ENCODE measurements at regions not wholly inside any gene's neighbourhood (a gene's known extent, or its start where the extent isn't known, plus 50 kb on each side); places are given as distances from the start of the nearest gene placed in this dataset.

DNA sequence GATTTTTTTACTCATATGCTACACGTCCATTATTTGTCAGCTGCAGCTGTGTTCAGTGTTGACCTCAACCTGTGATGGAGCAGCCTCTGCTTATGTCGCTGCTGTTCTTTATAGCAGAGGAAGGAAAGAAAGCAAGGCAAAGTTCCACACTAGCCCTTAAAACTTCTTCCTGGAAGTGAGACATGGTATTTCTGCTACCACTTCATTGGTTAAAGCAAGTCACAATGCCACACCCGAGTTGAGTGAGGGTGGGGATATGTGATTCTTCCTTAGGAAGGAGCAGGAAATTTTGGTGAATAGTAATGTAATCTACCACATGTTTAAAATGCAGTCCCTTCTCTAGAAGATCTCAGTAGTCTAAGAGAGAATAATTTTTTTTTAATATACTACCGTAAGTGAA, 224.8 kb upstream of the DMRT1 start:
- no peak for DNase-seq
- peaks cover 13% of the 10 kb centered on the region for H3K4me1 ChIP-seq
- TF ChIP-seq, protein P1, sequence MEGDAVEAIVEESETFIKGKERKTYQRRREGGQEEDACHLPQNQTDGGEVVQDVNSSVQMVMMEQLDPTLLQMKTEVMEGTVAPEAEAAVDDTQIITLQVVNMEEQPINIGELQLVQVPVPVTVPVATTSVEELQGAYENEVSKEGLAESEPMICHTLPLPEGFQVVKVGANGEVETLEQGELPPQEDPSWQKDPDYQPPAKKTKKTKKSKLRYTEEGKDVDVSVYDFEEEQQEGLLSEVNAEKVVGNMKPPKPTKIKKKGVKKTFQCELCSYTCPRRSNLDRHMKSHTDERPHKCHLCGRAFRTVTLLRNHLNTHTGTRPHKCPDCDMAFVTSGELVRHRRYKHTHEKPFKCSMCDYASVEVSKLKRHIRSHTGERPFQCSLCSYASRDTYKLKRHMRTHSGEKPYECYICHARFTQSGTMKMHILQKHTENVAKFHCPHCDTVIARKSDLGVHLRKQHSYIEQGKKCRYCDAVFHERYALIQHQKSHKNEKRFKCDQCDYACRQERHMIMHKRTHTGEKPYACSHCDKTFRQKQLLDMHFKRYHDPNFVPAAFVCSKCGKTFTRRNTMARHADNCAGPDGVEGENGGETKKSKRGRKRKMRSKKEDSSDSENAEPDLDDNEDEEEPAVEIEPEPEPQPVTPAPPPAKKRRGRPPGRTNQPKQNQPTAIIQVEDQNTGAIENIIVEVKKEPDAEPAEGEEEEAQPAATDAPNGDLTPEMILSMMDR (IDR thresholded peaks at IDR 0.05): no peak
- no peak overlapping the region for H3K4me3 ChIP-seq
- no peaks in the 10 kb centered on the region for H3K36me3 ChIP-seq
- H3K27me3 ChIP-seq (ENCODE audit: low read depth): no peaks in the 10 kb centered on the region
- intact Hi-C loops (cut with DNase I): no loop called here
- no peak for ATAC-seq
- H3K27ac ChIP-seq: no peak overlapping the region
- no peaks in the 10 kb centered on the region for H3K9me3 ChIP-seq

DNA sequence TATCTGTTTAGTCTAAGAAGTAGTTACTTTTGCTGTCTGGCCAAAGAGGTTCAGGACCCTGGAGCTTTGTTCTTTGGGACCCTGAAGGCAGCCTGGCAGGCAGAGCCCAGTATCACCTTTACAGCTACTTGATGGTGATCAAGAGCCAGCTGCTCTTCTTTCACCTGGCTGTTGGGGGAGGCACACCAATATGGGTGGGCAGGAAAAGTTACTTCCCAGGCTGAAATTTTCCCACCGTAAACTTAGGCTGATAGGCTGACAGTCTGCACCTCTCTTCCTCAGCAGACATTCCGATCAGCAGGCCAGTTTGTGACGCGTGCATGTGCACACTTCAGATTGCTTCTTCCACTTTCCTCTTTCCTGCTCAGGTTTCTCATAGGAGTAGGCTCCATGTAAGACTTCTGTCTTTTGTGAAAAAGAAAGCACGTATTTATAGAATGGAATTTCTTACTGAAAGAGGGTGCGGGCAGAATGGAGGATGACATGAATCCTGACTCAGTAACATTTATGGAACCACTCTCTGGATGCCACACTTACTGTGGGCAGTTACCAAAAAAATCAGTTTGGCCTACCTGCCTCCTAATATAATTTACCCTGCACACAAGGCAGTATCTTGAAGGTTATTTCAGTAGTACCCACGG, 223.9 kb upstream of the DMRT1 start:
- TF ChIP-seq, protein P1 (IDR thresholded peaks at IDR 0.05): no peak
- Histone ChIP-seq H3K27ac (no peak overlapping the region), H3K4me3 (no peak overlapping the region), H3K9me3 (no peaks in the 10 kb centered on the region), H3K27me3 (ENCODE audit: low read depth) (no peaks in the 10 kb centered on the region), H3K4me1 (peaks cover 15% of the 10 kb centered on the region), H3K36me3 (no peaks in the 10 kb centered on the region)
- DNase-seq (no peak), ATAC-seq (no peak)
- intact Hi-C loops (cut with DNase I): no loop called here

DNA sequence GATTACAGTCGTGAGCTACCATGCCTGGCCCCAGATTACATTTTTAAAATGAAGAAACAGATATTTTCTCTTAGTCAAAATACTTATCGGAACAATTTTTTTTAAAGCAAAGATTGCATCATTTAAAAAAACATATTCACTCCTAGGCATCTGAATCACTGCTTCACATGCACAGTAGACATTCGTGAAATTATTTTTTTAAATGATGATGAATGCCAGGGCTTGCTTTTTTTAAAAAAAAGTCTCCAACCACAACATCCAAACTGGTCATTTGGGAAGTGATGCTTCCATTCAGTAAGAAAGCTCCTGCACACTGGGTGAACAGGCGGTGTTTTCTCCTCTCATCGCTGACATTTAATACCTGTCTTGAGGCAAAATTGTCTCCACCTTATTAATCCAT, 223.0 kb upstream of the DMRT1 start:
- Histone ChIP-seq H3K4me3 (no peak overlapping the region), H3K9me3 (no peaks in the 10 kb centered on the region), H3K27me3 (ENCODE audit: low read depth) (no peaks in the 10 kb centered on the region), H3K27ac (no peak overlapping the region), H3K36me3 (no peaks in the 10 kb centered on the region), H3K4me1 (peaks cover 15% of the 10 kb centered on the region)
- intact Hi-C loops (cut with DNase I): no loop called here
- ATAC-seq: no peak
- no peak for DNase-seq
- TF ChIP-seq, protein P1 (IDR thresholded peaks at IDR 0.05): no peak

DNA sequence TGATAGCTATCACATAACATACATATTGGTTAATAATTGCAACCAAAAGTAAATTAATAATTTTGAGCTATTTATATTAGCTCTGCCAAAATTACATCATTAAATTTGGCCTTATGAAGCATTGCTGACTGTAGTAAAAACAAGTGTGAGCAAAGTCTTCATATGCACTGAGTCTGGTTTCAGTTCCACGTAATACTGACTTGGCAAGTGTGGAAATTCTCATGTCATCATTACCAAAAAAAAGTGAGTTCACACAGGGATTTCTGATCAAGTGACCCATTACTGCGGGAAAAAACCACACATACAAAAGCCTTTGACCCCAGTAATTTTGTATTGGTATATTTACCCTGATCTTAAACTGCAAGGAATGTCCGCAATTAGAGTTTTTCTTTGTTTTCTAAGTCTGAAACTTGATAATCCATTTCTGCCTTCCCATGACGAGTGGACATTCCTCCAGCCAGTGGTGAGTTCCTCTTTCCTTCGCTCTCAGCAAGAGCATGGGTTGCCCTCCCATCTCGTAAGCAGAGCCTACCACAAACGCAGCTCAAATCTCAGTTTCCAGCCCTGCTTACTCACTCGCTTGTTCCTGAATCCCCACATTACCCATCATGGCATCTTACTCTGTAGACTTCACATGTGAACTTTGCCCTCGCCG, 220.2 kb upstream of the DMRT1 start:
- peaks cover 22% of the 10 kb centered on the region for H3K4me1 ChIP-seq
- intact Hi-C loops (cut with DNase I): no loop called here
- no peaks in the 10 kb centered on the region for H3K9me3 ChIP-seq
- no peaks in the 10 kb centered on the region for H3K36me3 ChIP-seq
- H3K27me3 ChIP-seq (ENCODE audit: low read depth): no peaks in the 10 kb centered on the region
- ATAC-seq: peak; percentile 49 to 62
- H3K27ac ChIP-seq: no peak overlapping the region
- no peak for DNase-seq
- H3K4me3 ChIP-seq: no peak overlapping the region
- TF ChIP-seq, protein P1 (IDR thresholded peaks at IDR 0.05): no peak

DNA sequence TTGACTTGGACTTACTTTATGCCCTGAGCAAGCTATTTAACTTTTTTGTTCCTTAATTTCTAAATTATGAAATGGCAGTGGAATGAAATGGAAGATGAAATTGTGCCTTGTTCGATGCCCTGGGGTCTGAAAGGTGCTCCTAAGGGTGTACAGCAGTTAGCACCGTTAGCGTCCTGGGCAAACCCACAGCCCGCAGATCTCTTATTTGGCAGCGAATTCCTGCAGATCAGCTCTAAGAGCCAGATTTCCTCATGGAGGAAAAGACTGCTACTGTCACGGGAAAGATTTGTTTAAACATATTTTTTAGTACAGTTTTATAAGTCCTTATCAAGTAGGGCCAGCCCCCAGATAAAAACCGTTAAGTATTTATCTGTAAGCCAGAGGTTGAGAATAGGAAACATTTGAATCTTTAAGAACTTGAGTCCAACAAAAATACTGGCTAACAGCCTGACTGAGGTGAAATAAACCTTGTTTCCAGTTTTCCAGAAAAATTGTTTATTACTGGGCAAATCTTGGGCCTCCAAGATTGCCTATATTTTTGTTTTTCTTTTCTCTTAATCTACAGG, 216.5 kb upstream of the DMRT1 start:
- intact Hi-C loops (cut with DNase I): no loop called here
- DNase-seq: no peak
- H3K27ac ChIP-seq: no peak overlapping the region

More for the DNA sequence above, 216.5 kb upstream of the DMRT1 start:
- no peaks in the 10 kb centered on the region for H3K9me3 ChIP-seq
- no peak overlapping the region for H3K4me3 ChIP-seq
- ATAC-seq: no peak
- H3K36me3 ChIP-seq: no peaks in the 10 kb centered on the region
- peaks cover 24% of the 10 kb centered on the region for H3K4me1 ChIP-seq
- H3K27me3 ChIP-seq (ENCODE audit: low read depth): no peaks in the 10 kb centered on the region
- TF ChIP-seq, protein P1 (IDR thresholded peaks at IDR 0.05): no peak

Measured in lower lobe of right lung (tissue), 2 donors.